ENCODE measurements at regions not wholly inside any gene's neighbourhood (a gene's known extent, or its start where the extent isn't known, plus 50 kb on each side); places are given as distances from the start of the nearest gene placed in this dataset.
A peak's percentile ranks its signal among the peaks of the same experiment; 100 is the strongest.
"Not testable (repeated sequence)": the region's sequence is repeated elsewhere in the genome, so short reads cannot be mapped to it uniquely, and the experiment has no call there.

DNA sequence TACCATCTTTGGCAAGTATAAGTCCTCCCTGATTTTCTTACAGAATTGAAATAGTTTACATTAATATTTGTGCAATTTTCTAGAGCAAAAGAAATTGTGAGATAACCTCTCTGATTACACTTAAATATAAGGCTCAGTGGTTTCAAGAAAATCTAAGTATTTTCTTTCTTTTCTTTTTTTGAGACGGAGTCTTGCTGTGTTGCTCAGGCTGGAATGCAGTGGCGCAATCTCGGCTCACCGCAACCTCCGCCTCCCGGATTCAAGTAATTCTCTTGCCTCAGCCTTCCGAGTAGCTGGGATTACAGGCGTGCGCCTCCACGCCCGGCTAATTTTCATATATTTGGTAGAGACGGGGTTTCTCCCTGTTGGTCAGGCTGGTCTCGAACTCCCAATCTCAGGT lies 813.9 kb upstream of the SLC10A2 start:
- DNase-seq: not testable (repeated sequence)

GRCh38 chr13:103878891-103879605 lies 812.8 kb upstream of the SLC10A2 start:
- no peak for DNase-seq

DNA sequence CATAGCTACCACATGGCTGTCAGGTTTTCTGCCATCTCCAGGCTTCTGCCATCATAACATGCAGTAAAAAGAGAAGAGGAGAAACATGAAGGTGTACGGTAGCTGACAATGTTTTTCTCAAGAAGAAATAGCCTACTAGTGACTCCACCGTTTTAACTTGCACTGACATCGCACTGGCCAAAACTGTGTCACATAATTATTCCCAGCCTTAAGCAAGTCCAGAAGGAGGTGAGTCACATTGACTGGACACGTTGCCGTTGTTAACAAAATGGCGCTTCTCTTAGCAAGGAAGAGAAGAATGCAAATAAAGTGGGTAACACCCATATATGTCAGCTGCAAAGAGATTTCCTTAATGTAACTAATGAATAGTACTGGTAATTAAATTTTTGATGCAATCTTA lies 810.4 kb upstream of the SLC10A2 start:
- DNase-seq: peak; percentile 3

DNA sequence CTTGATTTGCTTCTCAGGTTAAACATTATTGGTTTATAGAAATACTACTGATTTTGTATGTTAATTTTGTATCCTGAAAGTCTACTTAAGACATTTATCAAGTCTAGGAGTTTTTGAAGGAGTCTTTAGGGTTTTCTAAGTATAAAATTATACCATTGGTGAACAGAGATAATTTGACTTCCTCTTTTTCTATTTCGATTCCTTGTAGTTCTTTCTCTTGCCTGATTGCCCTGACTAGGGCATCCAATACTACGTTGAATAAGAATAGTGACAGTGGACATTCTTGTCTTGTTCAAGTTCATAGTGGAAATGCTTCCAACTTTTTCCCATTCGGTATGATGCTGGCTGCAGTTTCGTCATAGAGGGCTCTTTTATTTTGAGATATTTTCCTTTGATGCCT lies 807.5 kb upstream of the SLC10A2 start:
- no peak for DNase-seq

- no peak for DNase-seq
These were observed 799.8 kb upstream of the SLC10A2 start for GRCh38 chr13:103866048-103866447.

GRCh38 chr13:103862525-103862924 lies 796.3 kb upstream of the SLC10A2 start:
- DNase-seq: no peak

DNA sequence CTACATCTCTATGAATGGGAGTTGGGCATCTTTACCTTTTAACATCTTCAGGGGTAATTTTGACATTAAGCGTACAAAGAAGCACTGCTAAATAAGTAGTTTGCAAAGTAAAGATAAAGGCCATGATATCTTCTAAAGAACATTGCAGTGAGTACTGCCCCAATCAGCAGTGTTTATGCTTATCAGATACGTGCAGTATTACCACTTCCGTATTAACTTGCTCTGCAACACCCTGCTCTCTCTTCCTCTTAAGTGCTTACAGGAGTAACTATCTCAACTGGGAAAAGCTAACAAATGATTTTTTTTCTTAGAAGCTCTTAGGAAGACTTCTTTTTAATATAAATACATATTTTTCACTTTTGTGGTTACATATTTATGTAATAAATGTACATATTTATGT lies 793.7 kb upstream of the SLC10A2 start:
- DNase-seq: peak; percentile 1

- peak; percentile 2 for DNase-seq
These were observed 785.8 kb upstream of the SLC10A2 start for GRCh38 chr13:103852036-103852435.

GRCh38 chr13:103844471-103844870 lies 778.3 kb upstream of the SLC10A2 start:
- no peak for DNase-seq

- DNase-seq: peak; percentile 4
These were observed 773.2 kb upstream of the SLC10A2 start for GRCh38 chr13:103839460-103839859.

- DNase-seq: no peak
These were observed 768.8 kb upstream of the SLC10A2 start for GRCh38 chr13:103835052-103835451.

DNA sequence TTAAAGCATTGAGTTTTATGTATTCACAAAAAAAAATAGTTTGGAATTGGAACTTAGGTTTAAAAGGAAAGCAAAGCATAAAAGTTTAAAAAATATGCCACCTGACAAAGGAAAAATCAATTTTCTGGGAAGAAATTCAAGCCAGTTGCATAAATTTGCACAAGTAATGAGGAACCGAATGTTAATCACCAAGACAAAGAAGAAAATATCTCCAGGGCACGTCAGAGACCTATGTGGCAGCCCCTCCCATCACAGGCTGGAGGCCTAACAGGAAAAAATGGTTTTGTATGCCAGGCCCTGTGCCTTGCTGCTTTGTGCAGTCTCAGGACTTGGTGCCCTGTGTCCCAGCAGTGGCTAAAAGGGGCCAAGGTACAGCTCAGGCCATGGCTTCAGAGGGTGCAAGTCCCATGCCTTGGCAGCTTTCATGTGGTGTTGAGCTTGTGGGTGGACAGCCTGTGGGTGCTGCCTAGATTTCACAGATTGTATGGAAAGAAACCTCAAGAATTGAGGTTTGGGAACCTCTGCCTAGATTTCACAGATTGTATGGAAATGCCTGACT lies 767.2 kb upstream of the SLC10A2 start:
- DNase-seq: no peak

DNA sequence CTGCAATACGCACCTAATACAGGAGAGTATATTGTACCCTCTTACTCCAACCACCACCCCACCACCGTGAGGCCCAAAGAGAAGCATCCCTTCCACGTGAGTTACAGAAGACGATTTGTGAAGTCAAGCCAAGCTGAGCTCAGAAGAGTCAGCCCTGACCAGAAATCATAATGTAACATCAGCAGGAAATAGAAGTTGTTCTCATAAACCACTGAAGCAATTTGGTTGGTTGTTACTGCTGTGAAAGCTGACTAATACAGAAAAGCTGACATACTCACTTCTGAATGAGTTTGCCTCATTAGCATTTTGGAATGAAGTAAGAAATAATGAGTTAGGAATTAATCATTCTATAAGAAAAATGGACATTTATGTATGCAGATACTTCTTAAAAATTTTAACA lies 749.4 kb upstream of the SLC10A2 start:
- DNase-seq: no peak

GRCh38 chr13:103812971-103813370 lies 746.8 kb upstream of the SLC10A2 start:
- no peak for DNase-seq

DNA sequence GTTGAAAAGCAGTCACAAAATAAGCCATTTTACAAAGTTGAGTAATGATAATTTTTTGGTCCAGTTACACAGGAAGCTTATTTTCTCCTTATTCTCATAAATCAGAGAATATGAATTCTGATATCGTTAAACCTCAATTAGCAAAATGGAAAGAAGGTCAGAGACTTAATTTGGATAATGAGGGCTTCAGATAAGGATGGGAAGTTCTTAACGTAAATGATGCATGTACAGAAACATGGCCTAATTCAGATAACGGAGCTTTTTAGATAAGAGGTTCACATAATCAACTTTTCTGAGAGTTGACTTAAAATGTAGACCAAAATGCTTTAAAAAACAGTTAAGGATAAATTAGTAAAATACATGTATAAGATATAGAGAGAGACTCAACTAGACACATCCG lies 746.3 kb upstream of the SLC10A2 start:
- no peak for DNase-seq

- no peak for DNase-seq
These were observed 743.8 kb upstream of the SLC10A2 start for GRCh38 chr13:103810026-103810425.

GRCh38 chr13:103805771-103806170 lies 739.6 kb upstream of the SLC10A2 start:
- no peak for DNase-seq

GRCh38 chr13:103803349-103803748 lies 737.1 kb upstream of the SLC10A2 start:
- DNase-seq: no peak

- no peak for DNase-seq
These were observed 732.8 kb upstream of the SLC10A2 start for GRCh38 chr13:103799028-103799427.

GRCh38 chr13:103795892-103796478 lies 729.8 kb upstream of the SLC10A2 start:
- DNase-seq: no peak

DNA sequence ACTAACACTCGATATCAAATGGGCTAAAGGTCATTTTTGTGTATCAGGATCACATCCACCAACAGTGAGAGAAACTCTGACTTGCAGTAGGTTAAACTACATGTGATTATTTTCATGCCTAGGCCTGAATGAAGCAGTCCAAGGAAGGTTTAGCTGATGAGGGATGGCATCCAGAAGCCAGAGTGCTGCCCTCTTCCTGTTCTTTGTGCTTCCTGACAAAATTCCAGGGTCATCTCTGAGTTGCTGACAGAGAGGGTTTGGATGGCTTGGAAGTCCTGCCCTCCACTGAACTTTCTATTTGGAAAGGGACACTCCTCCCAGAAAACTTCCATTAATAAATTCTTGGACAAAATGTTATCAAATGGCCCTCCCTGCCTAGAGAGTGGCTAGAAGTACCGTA lies 728.3 kb upstream of the SLC10A2 start:
- DNase-seq: no peak

GRCh38 chr13:103788061-103788652 lies 721.9 kb upstream of the SLC10A2 start:
- no peak for DNase-seq

GRCh38 chr13:103772576-103772975 lies 706.4 kb upstream of the SLC10A2 start:
- DNase-seq: peak; percentile 40

- peak; percentile 1 for DNase-seq
These were observed 696.3 kb upstream of the SLC10A2 start for GRCh38 chr13:103762523-103762922.

All from DMS53 (cell line).